Neural progenitor cell (in vitro differentiated cells): ENCODE measurements at regions not wholly inside any gene's neighbourhood (a gene's known extent, or its start where the extent isn't known, plus 50 kb on each side); places are given as distances from the start of the nearest gene placed in this dataset.
"Not testable (repeated sequence)": the region's sequence is repeated elsewhere in the genome, so short reads cannot be mapped to it uniquely, and the experiment has no call there.

Experiments used
- DNase-seq: peaks from one replicate; pipeline ENCODE4 v3.0.0-alpha.2; 2016; ENCODE audit warnings: low spot score
- H2AFZ ChIP-seq: fragments of 200-600 bp; sonication (generic); replicated peaks from 2 replicates; pipeline ENCODE4 v1.6.1; 2016; ENCODE audit warnings: antibody characterized with exemption
- H3F3A ChIP-seq: fragments of 200-600 bp; sonication (generic); 2 replicates; pipeline ENCODE4 v1.6.1; 2016; ENCODE audit warnings: antibody characterized with exemption, low read depth
- H3K27ac ChIP-seq: fragments of 200-600 bp; sonication (generic); 2 replicates; pipeline ENCODE4 v1.5.1; 2016; ENCODE audit warnings: mild to moderate bottlenecking
- H3K27me3 ChIP-seq: fragments of 200-600 bp; sonication (generic); 2 replicates; pipeline ENCODE4 v1.6.1; 2016; ENCODE audit warnings: mild to moderate bottlenecking, moderate library complexity
- H3K36me3 ChIP-seq: fragments of 200-600 bp; sonication (generic); 2 replicates; pipeline ENCODE4 v1.5.1; 2016
- H3K4me1 ChIP-seq: fragments of 200-600 bp; sonication (generic); 2 replicates; pipeline ENCODE4 v1.6.1; 2016; ENCODE audit warnings: mixed run types
- H3K4me2 ChIP-seq: fragments of 200-600 bp; sonication (generic); 2 replicates; pipeline ENCODE4 v1.6.1; 2016
- H3K4me3 ChIP-seq: fragments of 200-600 bp; sonication (generic); 2 replicates; pipeline ENCODE4 v1.5.1; 2016
- H3K79me2 ChIP-seq: fragments of 200-600 bp; sonication (generic); 2 replicates; pipeline ENCODE4 v1.6.1; 2016; ENCODE audit warnings: low read depth
- H3K9ac ChIP-seq: fragments of 200-600 bp; sonication (generic); 2 replicates; pipeline ENCODE4 v1.6.1; 2016
- H3K9me3 ChIP-seq: fragments of 200-600 bp; sonication (generic); 2 replicates; pipeline ENCODE4 v1.5.1; 2016; ENCODE audit warnings: low read depth
- H4K20me1 ChIP-seq: fragments of 200-600 bp; sonication (generic); 2 replicates; pipeline ENCODE4 v1.6.1; 2016; ENCODE audit warnings: low read depth
- H3K27ac Mint-ChIP-seq: 3 replicates; pipeline ENCODE4 v1.8.0; 2021; ENCODE audit warnings: mixed read lengths
- H3K27me3 Mint-ChIP-seq: 2 replicates; pipeline ENCODE4 v1.8.0; 2022; ENCODE audit warnings: low read depth, mild to moderate bottlenecking, inconsistent platforms, moderate library complexity, mixed read lengths; ENCODE audit not compliant: insufficient read depth
- H3K36me3 Mint-ChIP-seq: 3 replicates; pipeline ENCODE4 v1.8.0; 2021; ENCODE audit warnings: mixed read lengths
- H3K4me1 Mint-ChIP-seq: 3 replicates; pipeline ENCODE4 v1.8.0; 2021; ENCODE audit warnings: mixed read lengths
- H3K4me3 Mint-ChIP-seq: 3 replicates; pipeline ENCODE4 v1.8.0; 2021; ENCODE audit warnings: mild to moderate bottlenecking, moderate library complexity, mixed read lengths
- H3K9me3 Mint-ChIP-seq: 3 replicates; pipeline ENCODE4 v1.8.0; 2020; ENCODE audit warnings: mixed read lengths
- CTCF ChIP-seq: fragments of 200-600 bp; sonication (generic); IDR thresholded peaks from 2 replicates; pipeline ENCODE4 v1.5.1; 2017; ENCODE audit warnings: antibody characterized with exemption, mild to moderate bottlenecking
- EZH2 ChIP-seq: fragments of 200-600 bp; sonication (generic); IDR thresholded peaks from 2 replicates; pipeline ENCODE4 v1.6.1; 2017; ENCODE audit warnings: antibody characterized with exemption, mild to moderate bottlenecking, moderate library complexity
- EZH2phosphoT487 ChIP-seq: fragments of 200-600 bp; sonication (generic); IDR thresholded peaks from 2 replicates; pipeline ENCODE4 v1.6.1; 2017; ENCODE audit warnings: antibody characterized with exemption

DNA sequence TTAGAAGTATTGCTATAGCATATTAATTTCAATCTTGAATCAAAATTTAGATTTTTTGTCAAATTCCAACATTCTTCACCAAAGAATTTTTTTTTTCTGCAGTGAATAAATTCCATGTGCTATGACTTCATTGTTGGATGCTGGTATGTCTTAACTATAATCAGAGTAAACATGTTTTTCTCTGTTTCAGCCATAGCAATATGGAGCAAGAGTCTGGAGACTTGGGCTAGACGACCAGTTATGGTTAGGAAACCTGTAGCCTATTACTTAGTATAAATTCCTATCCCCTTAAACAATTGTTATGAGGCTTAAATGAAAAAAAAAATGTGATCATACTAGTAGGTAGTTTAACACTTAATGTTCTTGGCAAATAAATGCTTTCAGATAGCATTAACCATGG is 431.9 kb upstream of the FRG2C start:
- Histone ChIP-seq H3K4me3 (no peak overlapping the region), H3K4me1 (peaks cover 9% of the 10 kb centered on the region), H3K79me2 (no peaks in the 10 kb centered on the region), H4K20me1 (no peaks in the 10 kb centered on the region), H3K36me3 (no peaks in the 10 kb centered on the region), H3K4me2 (no peak overlapping the region), H3K9ac (no peak overlapping the region), H3K9me3 (no peaks in the 10 kb centered on the region), H2AFZ (no peak overlapping the region), H3K27ac (no peak overlapping the region), H3F3A (no peaks in the 10 kb centered on the region), H3K27me3 (no peaks in the 10 kb centered on the region)
- H3K4me1 Mint-ChIP-seq = peaks cover 4% of the 10 kb centered on the region
- H3K27ac Mint-ChIP-seq = no peak overlapping the region
- DNase-seq = no peak
- H3K4me3 Mint-ChIP-seq = no peak overlapping the region
- no peaks in the 10 kb centered on the region for H3K9me3 Mint-ChIP-seq
- H3K36me3 Mint-ChIP-seq = no peaks in the 10 kb centered on the region
- H3K27me3 Mint-ChIP-seq = no peaks in the 10 kb centered on the region
- TF ChIP-seq CTCF = no peak
- no peak for TF ChIP-seq EZH2phosphoT487
- TF ChIP-seq EZH2 = no peak

DNA sequence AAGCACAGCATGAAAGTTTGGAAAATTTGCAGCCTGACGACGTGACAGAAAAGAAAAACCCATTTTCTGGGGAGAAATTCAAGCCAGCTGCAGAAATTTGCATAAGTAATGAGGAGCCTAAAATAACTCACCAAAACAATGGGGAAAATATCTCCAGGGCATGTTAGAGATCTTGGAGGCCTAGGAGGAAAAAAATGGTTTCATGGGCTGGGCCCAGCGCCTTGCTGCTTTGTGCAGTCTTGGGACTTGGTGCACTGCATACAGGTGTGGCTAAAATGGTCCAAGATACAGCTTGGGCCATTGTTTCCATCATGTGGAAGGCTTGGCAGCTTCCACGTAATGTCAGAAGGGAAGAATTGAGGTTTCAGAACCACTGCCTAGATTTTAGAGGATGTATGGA is 428.5 kb upstream of the FRG2C start:
- Histone ChIP-seq H3K4me1 (no peaks in the 10 kb centered on the region), H3K4me3 (no peak overlapping the region), H2AFZ (no peak overlapping the region), H4K20me1 (no peaks in the 10 kb centered on the region), H3K36me3 (no peaks in the 10 kb centered on the region), H3K9me3 (no peaks in the 10 kb centered on the region), H3K9ac (no peak overlapping the region), H3F3A (no peaks in the 10 kb centered on the region), H3K79me2 (no peaks in the 10 kb centered on the region), H3K4me2 (no peak overlapping the region), H3K27ac (no peak overlapping the region), H3K27me3 (no peaks in the 10 kb centered on the region)
- no peak for DNase-seq
- H3K4me1 Mint-ChIP-seq = no peaks in the 10 kb centered on the region
- H3K27ac Mint-ChIP-seq = no peak overlapping the region
- TF ChIP-seq EZH2phosphoT487 = no peak
- TF ChIP-seq CTCF = no peak
- H3K36me3 Mint-ChIP-seq = no peaks in the 10 kb centered on the region
- no peak overlapping the region for H3K4me3 Mint-ChIP-seq
- H3K27me3 Mint-ChIP-seq = no peaks in the 10 kb centered on the region
- H3K9me3 Mint-ChIP-seq = no peaks in the 10 kb centered on the region

GRCh38 chr3:75237053-75237452 is 427.1 kb upstream of the FRG2C start:
- H3K4me1 ChIP-seq = no peaks in the 10 kb centered on the region
- H3K9ac ChIP-seq = no peak overlapping the region
- Mint-ChIP-seq H3K4me3 (no peak overlapping the region), H3K36me3 (no peaks in the 10 kb centered on the region), H3K9me3 (no peaks in the 10 kb centered on the region), H3K4me1 (no peaks in the 10 kb centered on the region), H3K27me3 (no peaks in the 10 kb centered on the region), H3K27ac (no peak overlapping the region)
- H3K4me3 ChIP-seq = no peak overlapping the region
- H3K27me3 ChIP-seq = no peaks in the 10 kb centered on the region
- no peaks in the 10 kb centered on the region for H3K9me3 ChIP-seq
- H3K79me2 ChIP-seq = no peaks in the 10 kb centered on the region
- no peak overlapping the region for H3K27ac ChIP-seq
- H3F3A ChIP-seq = no peaks in the 10 kb centered on the region
- H4K20me1 ChIP-seq = no peaks in the 10 kb centered on the region
- H3K36me3 ChIP-seq = no peaks in the 10 kb centered on the region
- no peak overlapping the region for H2AFZ ChIP-seq
- no peak overlapping the region for H3K4me2 ChIP-seq
- no peak for TF ChIP-seq EZH2
- no peak for TF ChIP-seq CTCF
- no peak for TF ChIP-seq EZH2phosphoT487
- no peak for DNase-seq

- Histone ChIP-seq H3K27ac (no peak overlapping the region), H3K9me3 (no peaks in the 10 kb centered on the region), H2AFZ (no peak overlapping the region), H4K20me1 (no peaks in the 10 kb centered on the region), H3K36me3 (no peaks in the 10 kb centered on the region), H3K4me3 (no peak overlapping the region), H3K4me2 (no peak overlapping the region), H3K4me1 (no peaks in the 10 kb centered on the region), H3K27me3 (no peaks in the 10 kb centered on the region), H3K9ac (no peak overlapping the region), H3F3A (no peaks in the 10 kb centered on the region), H3K79me2 (no peaks in the 10 kb centered on the region)
- H3K4me1 Mint-ChIP-seq = no peaks in the 10 kb centered on the region
- DNase-seq = no peak
- no peaks in the 10 kb centered on the region for H3K27me3 Mint-ChIP-seq
- TF ChIP-seq CTCF (no peak), EZH2phosphoT487 (no peak), EZH2 (no peak)
- no peaks in the 10 kb centered on the region for H3K36me3 Mint-ChIP-seq
- no peak overlapping the region for H3K27ac Mint-ChIP-seq
- no peak overlapping the region for H3K4me3 Mint-ChIP-seq
- no peaks in the 10 kb centered on the region for H3K9me3 Mint-ChIP-seq
Observed at GRCh38 chr3:75237477-75237876, 426.7 kb upstream of the FRG2C start.

DNA sequence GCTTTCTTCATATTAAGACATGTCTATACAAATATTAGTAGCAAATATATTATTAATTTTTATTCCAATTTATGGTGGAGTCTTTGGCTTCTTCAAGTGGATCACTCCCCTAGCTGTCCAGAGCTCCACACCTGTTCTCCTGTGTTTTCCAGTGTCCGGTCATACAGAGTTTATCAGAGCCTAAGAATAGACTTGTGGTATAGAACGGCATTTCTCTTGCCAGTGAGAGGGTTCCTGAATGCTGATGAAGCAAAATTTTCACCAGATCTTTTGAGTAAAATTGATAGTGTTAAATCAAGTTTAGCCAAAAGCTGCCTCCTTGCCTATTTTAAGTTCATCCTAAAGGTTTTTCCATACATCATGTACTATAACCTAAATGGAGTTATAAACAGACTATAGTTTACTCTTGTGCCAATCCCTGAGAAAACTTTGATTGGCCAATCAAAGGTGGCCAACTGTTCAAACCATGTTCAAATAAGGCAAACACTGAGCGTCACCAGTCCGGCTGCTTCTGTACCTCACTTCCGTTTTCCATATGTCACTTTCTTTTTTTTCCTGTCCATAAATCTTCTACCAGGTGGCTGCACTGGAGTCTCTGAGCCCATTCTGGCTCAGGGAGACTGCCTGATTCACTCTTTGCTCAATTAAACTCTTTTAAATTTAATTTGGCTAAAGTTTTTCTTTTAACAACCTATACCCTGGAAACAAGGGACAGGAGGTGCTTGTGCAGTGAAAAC is 422.7 kb upstream of the FRG2C start:
- not testable (repeated sequence) for H3K27ac Mint-ChIP-seq

More for the DNA sequence above, 422.7 kb upstream of the FRG2C start:
- not testable (repeated sequence) for H3K36me3 Mint-ChIP-seq, H3K36me3 ChIP-seq, H3F3A ChIP-seq, H3K27ac ChIP-seq, H3K9me3 ChIP-seq, H3K4me1 Mint-ChIP-seq, H3K4me2 ChIP-seq, H3K4me1 ChIP-seq, H3K4me3 ChIP-seq, H3K79me2 ChIP-seq, DNase-seq, H2AFZ ChIP-seq, H3K27me3 Mint-ChIP-seq, H3K27me3 ChIP-seq, H3K9me3 Mint-ChIP-seq, H3K9ac ChIP-seq, H3K4me3 Mint-ChIP-seq, H4K20me1 ChIP-seq
